CD14-positive monocyte (primary cell): ENCODE measurements at regions not wholly inside any gene's neighbourhood (a gene's known extent, or its start where the extent isn't known, plus 50 kb on each side); places are given as distances from the start of the nearest gene placed in this dataset.

ENCODE experiments used
- DNase-seq, 3 donors: peaks; one replicate each; pipeline ENCODE4 v3.0.0-alpha.2; 2011 to 2022
- H2AFZ ChIP-seq: 2 replicates; pipeline ENCODE4 v1.6.0; 2012; ENCODE audit warnings: mild to moderate bottlenecking, low read depth, low read length, inconsistent platforms; ENCODE audit not compliant: insufficient read depth, poor library complexity, severe bottlenecking
- H3K27ac ChIP-seq, 2 donors: 1 replicate in 1 of 2; 2 replicates in 1 of 2; pipeline ENCODE4 v1.5.1; 2012 to 2013; ENCODE audit warnings: low read length in 2 of 2, control low read depth in 1 of 2, inconsistent platforms in 1 of 2, low read depth in 1 of 2, mild to moderate bottlenecking in 1 of 2
- H3K27me3 ChIP-seq, 2 donors: one replicate each; pipeline versions ENCODE4 v1.6.0 to v1.6.1; 2011 to 2013; ENCODE audit warnings: low read length in 2 of 2; ENCODE audit not compliant: control insufficient read depth in 2 of 2, insufficient read depth in 2 of 2
- H3K36me3 ChIP-seq, 2 donors: replicated peaks in 1 of 2; 1 replicate in 1 of 2; 2 replicates in 1 of 2; pipeline versions ENCODE4 v1.5.1 to v1.6.1; 2012 to 2013; ENCODE audit warnings: low read length in 2 of 2, control low read depth in 1 of 2, inconsistent platforms in 1 of 2, mild to moderate bottlenecking in 1 of 2; ENCODE audit not compliant: insufficient read depth in 2 of 2, control insufficient read depth in 1 of 2
- H3K4me1 ChIP-seq, 2 donors: 1 replicate in 1 of 2; 2 replicates in 1 of 2; pipeline versions ENCODE4 v1.5.1 to v1.6.1; 2012 to 2013; ENCODE audit warnings: low read length in 2 of 2, control low read depth in 1 of 2, inconsistent platforms in 1 of 2, mild to moderate bottlenecking in 1 of 2, moderate library complexity in 1 of 2; ENCODE audit not compliant: insufficient read depth in 2 of 2, control insufficient read depth in 1 of 2
- H3K4me2 ChIP-seq: replicated peaks from 2 replicates; pipeline ENCODE3; 2012; ENCODE audit warnings: low read length, moderate library complexity, mild to moderate bottlenecking; ENCODE audit not compliant: poor library complexity, severe bottlenecking; ENCODE audit errors: extremely low read depth
- H3K4me3 ChIP-seq, 3 experiments: fragments of 200-600 bp in 1 of 3; sonication (generic) in 1 of 3; replicated peaks in 1 of 3; 1 replicate in 2 of 3; 2 replicates in 1 of 3; pipeline ENCODE4 v1.5.1; 2011 to 2013; ENCODE audit warnings: low read length in 3 of 3, mild to moderate bottlenecking in 3 of 3, control low read depth in 2 of 3, low read depth in 2 of 3, inconsistent platforms in 1 of 3, moderate library complexity in 1 of 3
- H3K79me2 ChIP-seq: 2 replicates; pipeline ENCODE4 v1.6.0; 2012; ENCODE audit warnings: mild to moderate bottlenecking, control low read depth, inconsistent platforms, low read length, moderate library complexity; ENCODE audit not compliant: insufficient read depth
- H3K9ac ChIP-seq: 2 replicates; pipeline ENCODE4 v1.6.0; 2017; ENCODE audit warnings: low read length, mild to moderate bottlenecking; ENCODE audit not compliant: insufficient read depth, poor library complexity, severe bottlenecking
- H3K9me3 ChIP-seq, 2 donors: replicated peaks in 1 of 2; 1 replicate in 1 of 2; 2 replicates in 1 of 2; pipeline versions ENCODE4 v1.5.1 to v1.6.1; 2012 to 2013; ENCODE audit warnings: low read length in 2 of 2, control low read depth in 1 of 2; ENCODE audit not compliant: control insufficient read depth in 1 of 2, insufficient read depth in 1 of 2
- H4K20me1 ChIP-seq: 2 replicates; pipeline ENCODE4 v1.6.0; 2012; ENCODE audit warnings: mild to moderate bottlenecking, low read length, control low read depth, moderate library complexity; ENCODE audit not compliant: insufficient read depth
- H3K27ac Mint-ChIP-seq, 7 donors: one replicate each; pipeline ENCODE4 v1.8.0; 2020; ENCODE audit warnings: mild to moderate bottlenecking in 7 of 7, mixed read lengths in 7 of 7, moderate library complexity in 6 of 7, inconsistent platforms in 2 of 7
- H3K27me3 Mint-ChIP-seq, 3 donors: one replicate each; pipeline ENCODE4 v1.8.0; 2021 to 2022; ENCODE audit warnings: low read depth in 3 of 3, mild to moderate bottlenecking in 3 of 3, mixed read lengths in 3 of 3, moderate library complexity in 3 of 3, inconsistent platforms in 1 of 3
- H3K36me3 Mint-ChIP-seq, 2 donors: one replicate each; pipeline ENCODE4 v1.8.0; 2020; ENCODE audit warnings: mixed read lengths in 2 of 2, inconsistent platforms in 1 of 2, mild to moderate bottlenecking in 1 of 2
- H3K4me1 Mint-ChIP-seq: one replicate; pipeline ENCODE4 v1.8.0; 2020; ENCODE audit warnings: mild to moderate bottlenecking, mixed read lengths
- H3K4me3 Mint-ChIP-seq, 2 donors: one replicate each; pipeline ENCODE4 v1.8.0; 2020; ENCODE audit warnings: mild to moderate bottlenecking in 2 of 2, mixed read lengths in 2 of 2, moderate library complexity in 1 of 2
- H3K9me3 Mint-ChIP-seq, 7 donors: one replicate each; pipeline ENCODE4 v1.8.0; 2020 to 2022; ENCODE audit warnings: mixed read lengths in 7 of 7, mild to moderate bottlenecking in 6 of 7, moderate library complexity in 6 of 7, inconsistent platforms in 2 of 7
- WGBS: methylation state at CpG from one replicate; pipeline ENCODE4 v1.1.5; 2013; ENCODE audit warnings: missing lambda C conversion rate; ENCODE audit not compliant: insufficient coverage; 5-methylcytosine and 5-hydroxymethylcytosine counted together
- intact Hi-C, 2 donors: fragments of 100-400 bp; cut with micrococcal nuclease; formaldehyde crosslinking; loops; one replicate each; pipeline versions ENCODE4 v1.15.0 to v1.15.1; 2023
- TF ChIP-seq, protein P1 (sequence below): fragments of 200-600 bp; IDR thresholded peaks from one replicate; pipeline ENCODE4 v1.8.0; 2022; ENCODE audit warnings: antibody characterized with exemption, mild to moderate bottlenecking

DNA sequence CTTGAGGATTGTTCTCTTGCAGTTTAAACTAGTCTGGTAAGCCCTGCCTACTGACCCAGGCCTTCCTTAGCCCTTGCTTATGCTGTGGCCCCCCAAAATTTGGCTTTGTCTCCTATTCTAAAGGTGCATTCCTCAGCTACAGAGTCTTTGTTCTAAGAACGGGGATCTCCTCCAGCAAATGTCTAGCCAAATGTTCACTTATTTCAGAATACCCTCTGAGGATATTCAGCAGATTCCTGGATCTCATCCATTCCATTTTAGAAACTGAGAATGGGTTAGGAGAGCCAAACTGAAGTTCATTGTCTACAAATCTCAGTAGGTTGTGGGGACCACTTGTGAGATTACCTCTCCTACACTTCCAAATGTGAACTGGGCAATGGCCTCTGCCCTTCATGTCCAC is 164.2 kb upstream of the ARG1 start:
- H4K20me1 ChIP-seq, result no peaks in the 10 kb centered on the region
- peaks cover 0 to 11% of the 10 kb centered on the region in 2 donors for H3K9me3 ChIP-seq
- no peak overlapping the region for H3K9ac ChIP-seq
- H3K4me1 ChIP-seq, result no peaks in the 10 kb centered on the region
- no peak for DNase-seq
- H3K4me1 Mint-ChIP-seq, result no peaks in the 10 kb centered on the region
- H2AFZ ChIP-seq, result no peak overlapping the region
- no peaks in the 10 kb centered on the region for H3K27me3 ChIP-seq
- no peaks in the 10 kb centered on the region for H3K36me3 ChIP-seq
- no peaks in the 10 kb centered on the region for H3K79me2 ChIP-seq
- 100% methylated on average over 1 of the region's 1 CpG for WGBS
- H3K27ac ChIP-seq, result no peak overlapping the region
- no peak overlapping the region for H3K27ac Mint-ChIP-seq
- peaks cover 8 to 18% (median 10%) of the 10 kb centered on the region in 7 donors for H3K9me3 Mint-ChIP-seq
- H3K4me3 Mint-ChIP-seq, result no peak overlapping the region
- TF ChIP-seq, protein P1, sequence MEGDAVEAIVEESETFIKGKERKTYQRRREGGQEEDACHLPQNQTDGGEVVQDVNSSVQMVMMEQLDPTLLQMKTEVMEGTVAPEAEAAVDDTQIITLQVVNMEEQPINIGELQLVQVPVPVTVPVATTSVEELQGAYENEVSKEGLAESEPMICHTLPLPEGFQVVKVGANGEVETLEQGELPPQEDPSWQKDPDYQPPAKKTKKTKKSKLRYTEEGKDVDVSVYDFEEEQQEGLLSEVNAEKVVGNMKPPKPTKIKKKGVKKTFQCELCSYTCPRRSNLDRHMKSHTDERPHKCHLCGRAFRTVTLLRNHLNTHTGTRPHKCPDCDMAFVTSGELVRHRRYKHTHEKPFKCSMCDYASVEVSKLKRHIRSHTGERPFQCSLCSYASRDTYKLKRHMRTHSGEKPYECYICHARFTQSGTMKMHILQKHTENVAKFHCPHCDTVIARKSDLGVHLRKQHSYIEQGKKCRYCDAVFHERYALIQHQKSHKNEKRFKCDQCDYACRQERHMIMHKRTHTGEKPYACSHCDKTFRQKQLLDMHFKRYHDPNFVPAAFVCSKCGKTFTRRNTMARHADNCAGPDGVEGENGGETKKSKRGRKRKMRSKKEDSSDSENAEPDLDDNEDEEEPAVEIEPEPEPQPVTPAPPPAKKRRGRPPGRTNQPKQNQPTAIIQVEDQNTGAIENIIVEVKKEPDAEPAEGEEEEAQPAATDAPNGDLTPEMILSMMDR, result no peak
- no peak overlapping the region for H3K4me2 ChIP-seq
- peaks cover 0 to 3% (median 1%) of the 10 kb centered on the region in 3 donors for H3K27me3 Mint-ChIP-seq
- H3K36me3 Mint-ChIP-seq, result peaks cover 0 to 3% of the 10 kb centered on the region in 2 donors
- no peak overlapping the region for H3K4me3 ChIP-seq
- intact Hi-C loops, result no loop called here

DNA sequence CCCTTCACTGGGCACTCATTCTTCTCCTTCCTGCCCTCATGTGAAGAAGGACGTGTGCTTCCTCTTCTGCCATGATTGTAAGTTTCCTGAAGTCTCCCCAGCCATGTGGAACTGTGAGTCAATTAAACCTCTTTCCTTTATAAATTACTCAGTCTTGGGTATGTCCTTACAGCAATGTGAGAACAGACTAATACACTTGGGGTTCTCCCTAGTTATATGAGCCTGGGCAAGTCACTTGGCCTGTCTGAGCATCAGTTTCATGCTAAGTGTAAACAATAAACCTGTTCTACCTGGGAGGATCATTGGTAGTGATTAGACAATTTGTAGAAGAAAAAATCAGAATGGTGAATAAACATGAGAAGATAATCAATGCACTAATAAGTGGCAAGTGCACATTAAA is 162.2 kb upstream of the ARG1 start:
- Histone ChIP-seq H4K20me1 (no peaks in the 10 kb centered on the region), H3K36me3 (no peaks in the 10 kb centered on the region), H3K79me2 (no peaks in the 10 kb centered on the region), H3K4me2 (no peak overlapping the region), H2AFZ (no peak overlapping the region), H3K4me1 (no peaks in the 10 kb centered on the region), H3K9ac (no peak overlapping the region), H3K4me3 (no peak overlapping the region), H3K27me3 (no peaks in the 10 kb centered on the region), H3K9me3 (peaks cover 0 to 11% of the 10 kb centered on the region in 2 donors), H3K27ac (no peak overlapping the region)
- Mint-ChIP-seq H3K4me3 (no peak overlapping the region), H3K27ac (no peak overlapping the region), H3K9me3 (peaks cover 6 to 18% (median 11%) of the 10 kb centered on the region in 7 donors), H3K36me3 (peaks cover 0 to 3% of the 10 kb centered on the region in 2 donors), H3K4me1 (no peaks in the 10 kb centered on the region), H3K27me3 (peaks cover 0 to 2% (median 1%) of the 10 kb centered on the region in 3 donors)
- TF ChIP-seq, protein P1, result no peak
- intact Hi-C loops, result no loop called here
- DNase-seq, result no peak
- WGBS, result no CpG with 5 or more reads among the region's 1 CpG
